Fibroblast of pulmonary artery (primary cell): ENCODE measurements at regions not wholly inside any gene's neighbourhood (a gene's known extent, or its start where the extent isn't known, plus 50 kb on each side); places are given as distances from the start of the nearest gene placed in this dataset.
"Not testable (repeated sequence)": the region's sequence is repeated elsewhere in the genome, so short reads cannot be mapped to it uniquely, and the experiment has no call there.

Experiments used
- DNase-seq: peaks from one replicate; pipeline ENCODE4 v3.0.0-alpha.2; 2010; ENCODE audit warnings: low read depth
- H3K4me3 ChIP-seq: replicated peaks from 2 replicates; pipeline ENCODE4 v1.5.1; 2011; ENCODE audit warnings: low read depth, mild to moderate bottlenecking, control low read depth, low read length, moderate library complexity
- CTCF ChIP-seq: IDR thresholded peaks from 2 replicates; pipeline ENCODE4 v1.5.1; 2011; ENCODE audit warnings: mild to moderate bottlenecking, control low read depth, low read length, inconsistent platforms; ENCODE audit errors: missing control alignments

GRCh38 chr7:10759120-10759519, 214.6 kb upstream of the PHF14 start:
- H3K4me3 ChIP-seq = no peak overlapping the region
- no peak for TF ChIP-seq CTCF
- DNase-seq = no peak

- no peak overlapping the region for H3K4me3 ChIP-seq
- no peak for TF ChIP-seq CTCF
- no peak for DNase-seq
Observed at GRCh38 chr7:10767771-10768170, 205.9 kb upstream of the PHF14 start.

GRCh38 chr7:10770176-10770575, 203.5 kb upstream of the PHF14 start:
- no peak overlapping the region for H3K4me3 ChIP-seq
- TF ChIP-seq CTCF = no peak
- no peak for DNase-seq

- no peak overlapping the region for H3K4me3 ChIP-seq
- no peak for DNase-seq
- no peak for TF ChIP-seq CTCF
Observed at GRCh38 chr7:10773430-10773829, 200.2 kb upstream of the PHF14 start.

- no peak for TF ChIP-seq CTCF
- no peak for DNase-seq
- H3K4me3 ChIP-seq = no peak overlapping the region
Observed at GRCh38 chr7:10779465-10780399, 193.9 kb upstream of the PHF14 start.

- DNase-seq = no peak
- TF ChIP-seq CTCF = no peak
- no peak overlapping the region for H3K4me3 ChIP-seq
Observed at GRCh38 chr7:10780400-10780747, 193.3 kb upstream of the PHF14 start.

GRCh38 chr7:10786976-10787375, 186.7 kb upstream of the PHF14 start:
- H3K4me3 ChIP-seq, DNase-seq: not testable (repeated sequence)
